ENCODE measurements at regions not wholly inside any gene's neighbourhood (a gene's known extent, or its start where the extent isn't known, plus 50 kb on each side); places are given as distances from the start of the nearest gene placed in this dataset.

GRCh38 chr2:88320076-88320773 is 132.3 kb downstream of the FOXI3 start:
- TF ChIP-seq CTCF (IDR thresholded peaks at IDR 0.05) (no peak), POLR2A (IDR thresholded peaks at IDR 0.05) (no peak)

All from adrenal gland (tissue), 5 donors.